Fibroblast of gingiva (primary cell): ENCODE measurements at regions not wholly inside any gene's neighbourhood (a gene's known extent, or its start where the extent isn't known, plus 50 kb on each side); places are given as distances from the start of the nearest gene placed in this dataset.

Source experiments
- DNase-seq: peaks from one replicate; pipeline ENCODE4 v3.0.0-alpha.2; 2011; ENCODE audit warnings: low read depth

DNA sequence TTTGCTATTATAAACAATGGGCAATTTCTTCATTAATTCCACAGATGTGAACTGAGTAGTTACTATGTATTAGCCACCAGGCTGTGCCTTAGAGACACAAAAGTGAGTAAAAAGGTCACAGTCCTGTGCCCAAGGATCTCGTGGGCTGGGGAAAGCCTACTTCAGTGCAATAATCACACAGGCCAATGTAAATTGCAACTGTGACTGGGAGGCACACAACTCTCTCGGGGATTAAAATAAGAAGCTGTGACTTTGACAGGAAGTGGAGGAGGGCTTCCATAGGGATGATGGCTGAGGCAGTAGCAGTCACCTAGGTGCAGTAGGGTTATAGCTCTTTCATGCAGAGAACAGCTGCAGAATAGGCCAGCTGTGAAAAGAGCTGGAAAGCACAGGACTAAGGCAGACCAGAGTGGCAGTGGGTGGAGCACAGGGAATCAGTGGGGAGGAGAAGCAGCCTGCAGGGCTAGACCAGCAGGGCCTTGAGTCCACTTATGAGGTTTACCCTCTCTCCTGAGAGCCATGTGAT lies 121.9 kb downstream of the MAB21L3 start:
- no peak for DNase-seq

DNA sequence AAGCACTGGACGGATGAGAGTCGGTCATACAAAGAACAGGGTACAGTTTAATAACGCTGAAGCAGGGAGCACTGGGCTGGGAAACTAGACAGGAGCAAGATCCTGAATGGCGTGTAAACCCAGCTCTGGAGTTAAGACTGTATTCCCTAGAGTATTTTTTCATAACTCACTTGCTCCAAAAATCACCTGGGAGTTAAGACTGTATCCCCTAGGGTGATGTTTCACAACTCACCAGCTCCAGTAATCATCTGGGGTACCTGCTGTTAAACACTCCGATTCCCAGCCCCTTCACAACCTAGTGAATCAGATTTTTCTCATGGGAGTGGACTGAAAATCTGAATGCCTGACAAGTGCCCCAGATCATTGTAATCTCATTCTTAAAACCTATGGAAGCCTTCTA lies 123.2 kb downstream of the MAB21L3 start:
- DNase-seq: no peak

DNA sequence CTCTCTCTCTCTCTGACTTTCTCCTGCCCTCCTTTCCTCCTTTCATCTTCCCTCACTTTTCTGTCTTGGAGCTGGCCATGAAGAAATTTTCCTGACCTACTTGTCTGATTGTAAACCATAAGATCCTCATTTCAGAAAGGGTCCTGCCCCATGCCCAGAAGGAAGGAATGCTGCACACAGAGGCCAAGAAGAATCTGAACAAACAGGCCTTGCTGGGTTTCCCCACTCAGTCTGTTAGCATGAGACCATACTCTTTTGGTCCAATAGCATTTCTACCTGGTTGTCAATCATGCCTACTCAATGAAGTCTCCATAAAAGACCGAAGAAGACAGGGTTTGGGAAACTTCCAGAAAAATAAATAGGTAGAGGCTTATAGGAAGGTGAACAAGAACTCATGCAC lies 128.7 kb downstream of the MAB21L3 start:
- DNase-seq: no peak

DNA sequence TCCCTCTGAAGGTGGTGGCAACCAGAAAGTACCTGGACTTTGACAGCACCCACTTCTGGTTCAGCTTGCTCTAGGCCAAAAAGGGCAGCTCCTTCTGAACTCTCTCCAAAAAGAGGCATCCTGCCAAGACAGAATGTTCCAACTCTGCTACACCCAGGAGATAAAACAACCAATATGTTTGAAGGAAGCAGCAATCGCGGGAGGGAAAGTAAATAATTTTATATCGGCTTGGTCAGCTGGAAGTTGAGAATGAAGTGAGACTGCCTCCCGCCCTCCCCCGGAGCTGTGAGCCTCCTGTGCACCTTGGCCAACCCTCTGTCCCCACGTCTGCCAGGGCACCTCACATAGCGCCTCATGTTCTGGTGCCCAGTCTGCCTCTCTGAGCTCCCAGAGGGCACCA lies 130.3 kb upstream of the ATP1A1 start:
- no peak for DNase-seq

DNA sequence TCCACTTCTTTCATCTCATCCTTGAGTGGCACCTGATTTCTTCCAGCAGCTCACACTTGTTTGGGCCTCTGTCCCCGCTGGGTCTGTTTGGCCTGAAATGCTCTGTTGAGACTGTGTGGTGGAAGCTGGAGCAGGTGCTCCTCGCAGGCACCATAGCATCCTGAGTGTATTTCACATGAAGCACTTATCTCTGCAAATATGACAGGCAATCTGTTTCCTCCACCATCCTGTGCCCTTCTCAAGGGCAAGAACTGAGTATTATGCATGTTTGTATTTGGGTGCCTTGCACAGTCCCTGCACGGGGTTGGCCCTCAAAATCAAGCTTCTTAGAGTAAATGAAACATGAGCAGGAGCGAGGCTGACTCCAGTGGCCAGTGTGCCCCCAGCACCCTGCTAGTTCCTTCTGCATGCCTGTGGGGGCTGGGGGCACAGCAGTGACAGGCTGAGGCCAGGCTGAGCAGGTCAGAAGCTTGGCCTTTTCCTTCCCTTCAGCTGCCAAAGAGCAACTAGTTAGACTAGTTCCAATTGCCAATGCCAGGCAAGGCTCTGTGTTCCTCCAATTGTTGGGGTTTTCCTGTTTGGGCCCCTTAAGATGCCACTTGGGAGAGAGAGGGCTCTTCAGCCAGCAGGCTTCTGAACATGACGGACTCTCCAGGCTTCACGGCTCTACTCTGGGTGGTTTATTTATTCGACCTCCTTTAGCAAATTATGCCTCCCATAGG lies 129.6 kb upstream of the ATP1A1 start:
- no peak for DNase-seq

DNA sequence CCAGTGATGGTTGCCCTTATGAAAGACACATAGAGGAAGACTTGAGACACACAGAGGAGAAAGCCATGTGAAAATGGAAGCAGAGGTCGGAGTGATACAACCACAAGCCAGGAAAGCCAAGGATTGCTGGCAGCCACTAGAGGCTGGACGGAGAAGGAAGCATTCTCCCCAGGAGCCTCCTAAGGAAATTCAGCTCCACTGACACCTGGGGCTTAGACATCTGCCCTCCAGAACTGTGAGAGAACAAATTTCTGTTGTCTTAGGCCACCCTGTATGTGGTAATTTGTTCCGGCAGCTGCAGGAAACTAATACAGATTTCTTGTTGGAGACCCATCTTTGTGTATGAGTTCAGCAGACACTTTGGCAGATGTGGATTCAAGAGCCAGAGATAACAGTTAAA lies 126.9 kb upstream of the ATP1A1 start:
- DNase-seq: no peak

DNA sequence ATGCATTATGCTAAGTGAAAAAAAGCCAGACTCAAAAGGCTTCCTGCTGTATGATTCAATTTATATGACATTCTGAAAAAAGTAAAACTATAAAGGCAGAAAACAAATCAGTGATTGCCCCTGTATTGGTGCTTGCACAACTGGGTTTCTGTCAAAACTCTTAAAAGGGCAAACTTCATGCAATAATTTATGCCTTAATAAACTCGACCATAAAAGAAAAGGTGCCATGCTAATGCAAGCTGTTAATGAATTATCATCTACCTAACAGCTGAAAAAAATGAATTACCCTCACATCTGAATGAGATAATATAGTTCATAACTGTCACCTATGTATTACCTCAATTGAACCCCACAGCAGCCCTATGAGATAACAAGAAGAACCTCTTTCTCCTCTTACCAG lies 120.8 kb upstream of the ATP1A1 start:
- DNase-seq: no peak

DNA sequence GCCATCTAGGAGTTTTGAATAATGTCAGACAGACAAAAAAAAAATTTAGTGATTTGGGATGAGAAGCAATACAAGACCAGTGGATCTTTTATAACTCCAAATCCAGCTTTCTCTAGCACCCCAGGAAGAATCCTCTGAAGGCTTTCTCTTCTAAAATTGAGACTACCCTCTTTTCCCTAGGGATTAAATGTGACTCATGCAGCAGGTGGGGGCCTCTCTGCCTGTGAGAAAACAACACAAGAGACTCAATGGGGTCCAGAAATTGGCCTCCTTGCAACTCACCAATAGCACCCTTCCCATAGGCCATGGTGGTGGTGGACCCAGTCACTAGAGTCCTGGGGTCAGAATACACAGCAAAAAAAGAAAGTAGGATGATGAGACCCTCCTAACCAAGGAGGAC lies 120.3 kb upstream of the ATP1A1 start:
- no peak for DNase-seq

DNA sequence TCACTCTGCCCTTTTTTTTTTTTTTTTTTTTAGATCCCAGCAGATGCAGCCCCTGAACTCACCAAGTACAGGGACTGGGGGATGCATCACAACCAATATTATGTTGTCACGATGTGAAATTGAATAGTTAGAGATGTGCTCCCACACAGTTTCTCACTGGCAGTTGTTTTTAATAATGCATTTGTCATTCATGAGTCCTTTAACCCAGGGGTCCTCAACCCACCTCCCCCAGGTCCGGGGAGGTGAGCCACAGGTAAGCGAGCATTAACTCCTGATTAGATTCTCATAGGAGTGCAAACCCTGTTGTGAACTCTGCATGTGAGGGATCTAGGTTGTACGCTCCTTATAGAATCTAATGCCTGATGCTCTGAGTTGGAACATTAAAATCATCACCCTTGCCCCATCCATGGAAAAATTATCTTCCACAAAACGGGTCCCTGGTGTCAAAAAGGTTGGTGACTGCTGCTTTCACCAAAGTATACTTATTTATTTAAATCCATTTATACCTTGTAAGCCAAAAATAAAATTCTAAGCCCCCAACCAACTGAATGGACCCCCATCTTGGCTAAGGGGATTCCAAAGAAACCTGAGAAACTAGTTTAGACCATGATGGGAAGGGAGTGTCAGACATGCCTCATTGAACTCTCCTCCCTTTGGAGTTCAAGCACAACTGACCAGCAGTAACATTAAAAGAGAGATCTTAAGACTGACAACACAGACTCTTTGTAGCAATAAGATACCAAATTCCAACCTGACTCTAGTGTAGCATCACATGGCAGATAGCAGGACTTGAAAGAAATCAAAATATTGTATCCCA lies 119.3 kb upstream of the ATP1A1 start:
- no peak for DNase-seq

DNA sequence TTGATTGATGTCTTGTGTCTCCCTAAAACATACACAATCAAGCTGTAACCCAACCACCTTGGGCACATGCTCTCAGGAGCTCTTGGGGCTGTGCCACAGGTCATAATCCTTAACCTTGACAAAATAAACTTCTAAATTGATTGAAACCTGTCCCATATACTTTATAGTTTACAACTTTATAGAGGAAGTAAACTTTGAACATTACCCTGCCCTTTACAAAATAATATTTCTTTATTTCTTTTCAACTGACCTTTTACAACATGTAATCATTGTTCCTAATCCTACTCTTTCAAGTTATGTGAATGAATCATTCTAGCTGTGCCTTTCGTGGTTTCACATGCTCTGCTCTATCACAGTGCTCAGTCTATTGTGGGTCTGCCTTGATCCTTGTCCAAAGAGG lies 118.3 kb upstream of the ATP1A1 start:
- DNase-seq: no peak

DNA sequence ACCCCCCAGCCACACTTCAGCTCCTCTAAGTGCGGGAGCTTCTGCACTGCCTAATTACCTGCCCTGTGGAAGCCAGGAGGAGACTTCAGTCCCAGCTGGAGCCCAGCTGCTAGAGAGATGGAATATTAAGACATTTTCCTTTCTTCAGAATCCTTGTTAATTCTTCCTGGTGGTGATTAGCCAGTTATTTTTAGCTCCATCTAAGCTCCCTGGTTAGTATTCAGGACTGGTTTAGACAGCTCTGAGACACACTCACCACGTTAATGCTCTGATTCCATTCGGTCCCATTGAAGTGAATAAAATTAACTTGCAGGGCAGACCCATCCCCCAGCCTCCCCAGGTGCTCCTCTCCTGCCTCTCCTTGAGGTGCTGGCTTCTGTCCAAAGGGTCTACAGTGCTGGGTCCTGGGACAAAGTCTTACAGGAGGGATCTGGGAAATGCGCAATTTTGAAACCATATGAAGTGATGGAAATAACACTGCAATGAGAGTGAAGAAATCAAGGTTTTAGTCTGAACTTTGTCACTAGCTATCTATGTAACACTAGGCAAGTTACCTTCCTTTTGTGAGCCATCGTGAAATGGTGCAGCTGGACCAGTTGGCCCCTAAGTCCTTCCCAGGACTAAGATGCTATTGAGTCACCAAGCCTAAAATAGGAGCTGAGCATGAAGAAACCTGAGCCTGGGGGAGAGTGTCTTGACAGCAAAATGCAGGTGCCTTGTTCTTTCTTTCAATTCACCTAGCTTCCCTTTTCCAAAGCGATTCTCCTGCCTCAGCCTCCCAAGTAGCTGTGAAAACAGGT lies 117.4 kb upstream of the ATP1A1 start:
- DNase-seq: no peak

DNA sequence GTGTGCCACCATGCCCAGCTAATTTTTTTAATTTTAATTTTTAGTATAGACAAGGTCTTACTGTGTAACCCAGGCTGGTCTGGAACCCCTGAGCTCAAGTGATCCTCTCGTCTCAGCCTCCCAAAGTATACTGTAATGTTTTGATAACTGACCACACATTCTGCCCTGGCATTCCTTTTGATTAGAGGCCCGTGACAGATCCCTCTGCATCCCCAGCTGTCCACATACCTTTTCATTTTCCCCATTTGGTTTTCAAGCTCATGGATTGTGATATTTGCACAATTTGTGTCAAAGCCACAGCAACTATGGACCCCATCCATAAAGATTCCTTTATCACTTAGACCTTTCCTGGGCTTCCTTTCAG lies 116.8 kb upstream of the ATP1A1 start:
- DNase-seq: no peak

DNA sequence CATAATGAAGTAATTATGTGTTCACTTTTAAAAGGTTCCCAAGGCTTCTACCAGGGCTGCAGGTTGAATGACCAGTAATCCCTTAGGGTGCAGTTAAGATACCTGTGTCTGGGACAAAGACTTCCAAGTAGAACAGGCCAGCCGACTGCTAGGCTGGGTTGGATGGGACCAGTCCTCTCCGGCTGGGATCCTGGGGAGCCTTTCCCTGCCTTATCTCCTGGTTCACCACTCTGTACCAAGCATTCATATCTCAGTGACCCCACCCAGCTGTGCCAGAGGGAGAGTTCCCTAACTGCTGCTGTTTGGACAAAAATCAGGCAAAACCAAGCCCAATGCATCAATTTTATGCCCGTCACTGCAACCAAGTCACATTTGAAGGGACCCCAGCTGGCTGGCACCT lies 116.2 kb upstream of the ATP1A1 start:
- no peak for DNase-seq

DNA sequence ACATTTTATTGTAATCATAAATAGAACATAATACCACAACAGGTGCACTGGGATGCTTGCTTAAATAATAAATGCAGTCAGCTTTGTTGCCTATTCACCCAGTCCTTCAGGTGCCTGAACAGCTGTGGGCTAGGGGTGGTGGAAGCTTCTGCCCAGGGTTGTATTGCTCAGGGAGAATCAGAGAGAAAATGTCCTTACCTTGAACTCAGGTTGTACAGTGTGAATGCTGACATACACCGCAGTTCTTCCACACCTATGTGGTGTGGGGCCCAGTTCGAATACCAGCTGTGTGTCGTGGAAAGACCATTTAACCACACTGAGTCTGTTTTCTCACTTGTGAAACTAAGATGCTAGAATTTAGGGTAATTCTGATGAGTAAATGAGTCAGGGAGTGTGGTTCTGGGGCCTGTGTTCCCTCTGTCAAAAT lies 115.7 kb upstream of the ATP1A1 start:
- DNase-seq: no peak

DNA sequence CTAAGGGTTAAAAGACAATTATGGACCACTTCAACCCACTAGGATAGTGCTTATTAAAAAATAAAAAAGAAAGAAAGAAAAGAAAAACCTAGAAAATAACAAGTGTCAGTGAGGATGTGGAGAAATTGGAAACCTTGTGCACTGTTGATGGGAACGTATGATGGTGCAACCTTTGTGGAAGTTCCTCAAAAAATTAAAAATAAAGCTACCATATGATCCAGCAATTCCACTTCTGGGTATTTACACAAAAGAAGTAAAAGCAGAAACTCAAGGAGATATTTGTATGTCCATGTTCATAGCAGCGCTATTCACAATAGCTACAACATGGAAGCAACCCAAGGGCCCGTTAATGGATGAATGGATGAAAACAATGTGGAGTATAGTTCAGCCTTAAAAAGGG lies 115.2 kb upstream of the ATP1A1 start:
- no peak for DNase-seq

DNA sequence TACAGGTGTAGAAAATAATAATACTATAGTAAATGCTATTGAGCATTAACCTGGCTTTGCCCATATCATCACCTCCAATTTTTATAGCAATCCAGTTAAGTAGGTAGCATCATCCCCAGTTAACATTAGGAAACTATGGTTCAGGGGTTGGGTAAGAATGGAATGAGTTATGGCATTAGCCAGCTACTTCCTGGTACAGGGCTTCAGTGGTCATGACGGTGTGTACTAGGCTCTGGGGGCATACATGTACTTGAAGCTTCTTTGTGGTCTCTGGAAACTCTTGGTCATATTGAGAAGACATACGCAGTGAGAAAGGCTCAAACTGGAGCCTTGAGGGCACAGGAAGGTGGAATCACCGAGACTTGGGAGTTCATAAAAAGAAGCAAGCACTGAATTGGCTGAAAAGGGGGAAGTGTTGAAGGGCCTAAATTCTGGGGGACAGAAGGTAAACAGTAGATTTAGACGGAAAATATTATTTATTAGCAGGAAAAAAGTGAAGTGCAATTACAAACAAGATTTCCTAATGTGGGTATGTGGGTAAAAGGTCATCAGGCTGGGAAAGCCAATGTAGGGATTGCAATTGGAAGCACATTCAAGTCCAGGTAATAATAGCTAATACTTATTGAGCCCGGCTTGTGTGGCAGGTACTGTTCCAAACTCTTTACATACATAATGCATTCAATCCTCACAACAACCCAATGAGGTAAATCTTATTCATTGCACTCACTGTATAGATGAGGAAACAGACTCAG lies 114.2 kb upstream of the ATP1A1 start:
- no peak for DNase-seq

DNA sequence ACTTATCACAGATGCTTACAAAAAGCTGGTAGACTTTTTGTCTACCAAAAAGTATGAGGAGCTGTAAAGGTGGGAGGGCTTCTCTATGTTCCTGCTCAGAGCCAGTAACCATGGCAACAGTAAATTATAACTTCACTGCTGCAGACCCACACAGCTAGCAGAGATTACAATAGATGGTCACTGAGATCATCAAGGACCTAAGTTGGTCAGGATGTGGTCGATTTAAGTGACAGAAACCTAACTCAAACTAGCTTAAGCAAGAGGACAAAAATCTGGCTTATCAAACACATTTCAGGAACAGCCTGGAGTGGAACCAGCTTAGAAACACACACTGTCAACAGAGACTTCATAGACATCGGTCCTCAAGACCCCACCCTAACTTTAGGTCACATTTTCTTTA lies 113.4 kb upstream of the ATP1A1 start:
- DNase-seq: no peak

DNA sequence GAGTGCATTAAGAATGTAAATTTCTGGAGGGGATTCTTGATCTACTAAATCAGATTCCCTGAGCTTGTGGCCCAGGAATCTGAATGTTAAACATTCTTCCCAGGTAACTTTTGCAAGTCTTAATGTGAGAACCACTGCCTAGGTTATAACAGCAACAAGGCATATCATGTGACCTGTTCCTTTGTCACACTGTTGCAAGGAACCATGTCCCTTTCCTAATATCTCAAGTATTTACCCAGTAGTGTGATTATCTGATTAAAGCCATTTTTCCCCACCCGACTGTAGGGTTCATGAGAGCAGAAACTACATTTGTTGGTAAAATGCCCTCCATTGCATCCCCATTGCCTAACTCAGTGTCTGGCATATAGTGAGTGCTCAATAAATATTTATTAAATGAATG lies 112.9 kb upstream of the ATP1A1 start:
- no peak for DNase-seq

DNA sequence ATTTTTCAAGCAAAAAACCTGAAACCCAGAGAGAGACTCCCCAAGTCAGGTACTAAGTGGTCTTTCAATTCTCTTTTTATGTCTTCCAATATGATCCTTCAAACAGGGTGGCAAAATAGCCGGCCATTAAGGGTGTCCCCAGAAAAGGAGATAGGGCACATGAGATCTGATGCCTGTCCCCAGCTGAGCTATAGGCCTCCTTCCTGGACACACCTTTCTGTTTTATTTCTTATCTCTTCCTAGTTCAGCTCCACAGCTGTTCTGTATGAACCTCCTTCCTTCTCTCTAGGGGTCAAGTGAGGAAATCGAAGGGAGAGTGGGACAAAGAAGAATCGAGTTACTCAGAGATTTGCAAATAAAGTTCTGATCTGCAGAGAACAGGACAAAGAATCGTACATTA lies 112.4 kb upstream of the ATP1A1 start:
- no peak for DNase-seq

DNA sequence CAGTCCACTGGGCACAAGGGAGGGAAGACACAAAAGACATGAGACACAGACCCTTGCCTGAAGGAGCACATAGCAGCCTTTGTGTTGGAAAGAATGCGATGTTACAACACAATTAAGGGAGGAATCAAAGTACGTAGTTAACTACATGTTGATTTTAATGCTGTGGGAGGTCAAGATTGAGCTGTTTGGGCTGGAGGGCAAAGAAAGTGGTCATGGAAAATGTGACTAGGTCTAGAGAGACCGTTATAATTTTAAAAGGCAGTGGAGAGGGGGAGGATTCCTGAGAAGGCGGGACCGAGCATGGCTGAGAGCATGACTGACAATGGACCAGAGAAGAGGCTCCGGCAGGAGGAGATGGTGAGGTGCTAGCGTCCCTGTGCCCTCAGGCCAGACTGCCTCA lies 111.8 kb upstream of the ATP1A1 start:
- DNase-seq: no peak

DNA sequence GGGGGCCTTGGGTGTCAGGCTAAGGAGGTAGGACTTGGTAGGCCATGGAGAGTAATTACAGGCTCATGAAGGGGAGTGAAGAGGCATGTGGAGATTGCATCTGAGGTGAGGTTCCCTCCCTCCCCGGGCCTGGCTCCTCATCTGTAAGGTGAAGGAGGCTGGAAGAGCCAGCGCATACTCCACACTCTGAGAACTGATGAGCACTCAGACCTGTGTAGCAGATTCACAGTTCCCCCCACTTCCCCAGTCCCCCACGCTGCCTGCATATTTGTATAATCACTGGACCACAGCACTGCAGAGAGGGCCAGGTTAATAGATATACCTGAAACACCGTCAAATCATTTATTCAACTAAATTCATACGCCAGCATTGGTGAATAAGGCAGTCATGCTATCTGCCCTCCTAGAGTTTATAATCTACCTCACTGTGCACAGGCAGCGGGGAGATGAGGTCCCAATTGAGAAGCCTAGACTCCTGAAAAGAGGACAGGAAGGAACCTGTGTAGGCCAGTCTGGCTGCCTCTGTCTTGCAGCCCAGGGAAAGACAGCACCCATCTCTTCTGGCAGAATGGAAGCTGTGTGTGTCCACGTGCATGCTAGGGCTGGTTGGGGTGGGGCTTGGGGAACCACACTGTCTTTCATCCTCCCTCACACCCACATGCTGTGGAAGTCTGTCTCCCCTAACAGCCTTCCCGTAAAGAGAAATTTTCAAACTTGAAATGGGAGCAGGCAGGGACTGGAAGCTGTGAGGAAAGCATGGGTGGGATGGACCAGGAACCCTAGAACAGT lies 110.6 kb upstream of the ATP1A1 start:
- no peak for DNase-seq
